ENCODE measurements at regions not wholly inside any gene's neighbourhood (a gene's known extent, or its start where the extent isn't known, plus 50 kb on each side); places are given as distances from the start of the nearest gene placed in this dataset.

DNA sequence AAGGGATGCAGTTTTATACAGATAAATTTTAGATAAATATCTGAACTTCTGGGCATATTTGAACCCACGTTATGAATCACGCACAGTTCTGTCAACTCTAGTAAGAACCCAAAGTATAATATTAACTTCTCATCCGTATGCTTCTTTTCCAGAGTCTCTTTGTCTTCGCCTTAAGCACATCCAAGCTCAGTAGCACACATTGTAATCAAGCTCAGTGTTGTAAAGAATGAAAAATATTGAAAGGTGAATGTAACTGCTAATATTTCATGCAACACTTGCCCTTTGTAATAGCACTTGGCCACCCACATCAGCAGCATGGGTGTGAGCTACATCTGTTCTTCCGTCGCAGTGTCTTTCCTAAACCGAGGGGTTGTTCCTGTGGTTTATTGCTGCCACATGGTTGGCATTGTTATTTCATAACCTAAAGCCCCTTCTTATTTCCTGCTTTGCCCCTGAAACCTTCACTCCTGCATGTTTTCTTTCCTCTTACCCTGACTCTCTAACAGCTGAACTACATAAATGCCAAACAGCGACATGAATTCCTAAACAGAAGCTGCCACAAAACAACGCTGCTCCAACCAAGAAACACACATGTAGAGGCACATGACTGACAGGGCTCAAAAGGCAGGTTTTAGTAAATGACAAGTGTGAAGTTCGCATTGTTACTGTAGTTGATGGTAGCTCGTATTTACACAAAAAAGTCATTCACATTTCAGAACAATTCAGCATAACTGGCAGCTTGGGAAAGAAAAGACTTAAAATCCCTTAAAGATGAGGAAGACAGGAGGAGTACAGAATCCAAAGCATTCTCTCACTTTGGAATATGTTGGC lies 190.1 kb upstream of the MEF2C start:
- Histone ChIP-seq H3K4me3 (ENCODE audit: low read length in 2 of 2) (no peak overlapping the region), H3K79me1 (ENCODE audit: low read depth, low read length) (no peaks in the 10 kb centered on the region), H2AK5ac (ENCODE audit: low read depth, low read length) (no peak overlapping the region), H3K14ac (ENCODE audit: low read length) (no peak overlapping the region), H3K9ac (ENCODE audit: low read depth, low read length, poor library complexity) (no peak overlapping the region), H3K18ac (ENCODE audit: low read length) (no peak overlapping the region), H3K4me1 (ENCODE audit: control insufficient read depth in 2 of 2, insufficient read depth in 1 of 2, low read depth in 1 of 2, low read length in 2 of 2) (no peaks in the 10 kb centered on the region), H3K4me2 (ENCODE audit: insufficient read depth, low read length, poor library complexity, severe bottlenecking) (no peak overlapping the region), H2BK120ac (ENCODE audit: low read depth, low read length) (no peak overlapping the region), H4K91ac (ENCODE audit: low read depth, low read length, poor library complexity) (no peak overlapping the region), H3K36me3 (replicated peaks in 1 of 2; ENCODE audit: control insufficient read depth in 2 of 2, insufficient read depth in 2 of 2, low read length in 2 of 2) (no peaks in the 10 kb centered on the region), H2AFZ (ENCODE audit: low read length) (peak overlapping the region; percentile 11), H3K4ac (ENCODE audit: low read length) (no peak overlapping the region), H3K23ac (ENCODE audit: low read depth, low read length, poor library complexity) (no peak overlapping the region), H2BK15ac (ENCODE audit: low read length) (no peak overlapping the region), H2BK12ac (ENCODE audit: low read length) (no peak overlapping the region), H3K27me3 (ENCODE audit: control insufficient read depth in 3 of 3, insufficient read depth in 3 of 3, low read depth in 1 of 3, low read length in 3 of 3) (no peaks in the 10 kb centered on the region), H4K8ac (ENCODE audit: low read depth, low read length) (no peak overlapping the region), H3K27ac (replicated peaks; ENCODE audit: low read length) (no peak overlapping the region), H3K9me3 (replicated peaks in 1 of 2; ENCODE audit: control insufficient read depth in 2 of 2, insufficient read depth in 1 of 2, low read depth in 1 of 2, low read length in 2 of 2) (no peaks in the 10 kb centered on the region), H2BK5ac (ENCODE audit: low read length) (no peak overlapping the region)
- DNase-seq (ENCODE audit: low spot score): no peak
- no CpG with 5 or more reads among the region's 11 CpGs for WGBS, 2 donors (ENCODE audit: extremely low coverage in 2 of 2, insufficient read length in 2 of 2, insufficient replicate concordance in 1 of 2)

DNA sequence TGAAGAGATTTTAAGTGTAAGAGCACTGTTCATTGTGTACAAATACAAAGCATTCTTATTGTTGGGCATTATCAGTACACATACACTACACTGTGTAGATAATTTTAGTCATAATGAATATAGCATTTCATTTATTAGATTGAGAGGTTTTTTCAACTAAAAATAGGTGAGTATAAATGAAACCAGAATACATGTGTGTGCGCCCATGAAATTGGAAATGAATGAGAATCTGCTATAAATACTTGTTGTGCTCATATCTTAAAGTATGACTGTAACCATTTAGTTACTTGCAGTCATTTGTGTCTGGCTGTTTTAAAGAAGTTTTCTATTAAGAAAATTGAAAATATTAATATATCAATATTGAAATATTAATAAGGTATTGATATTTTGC lies 189.0 kb upstream of the MEF2C start:
- H3K27ac ChIP-seq (replicated peaks; ENCODE audit: low read length): no peak overlapping the region
- no peak overlapping the region for H2BK12ac ChIP-seq (ENCODE audit: low read length)
- no peak overlapping the region for H2BK120ac ChIP-seq (ENCODE audit: low read depth, low read length)
- no peak overlapping the region for H3K4me3 ChIP-seq (ENCODE audit: low read length in 2 of 2)
- no peaks in the 10 kb centered on the region for H3K79me1 ChIP-seq (ENCODE audit: low read depth, low read length)
- no peak overlapping the region for H3K23ac ChIP-seq (ENCODE audit: low read depth, low read length, poor library complexity)
- H4K8ac ChIP-seq (ENCODE audit: low read depth, low read length): no peak overlapping the region
- H2BK5ac ChIP-seq (ENCODE audit: low read length): no peak overlapping the region
- H3K4ac ChIP-seq (ENCODE audit: low read length): no peak overlapping the region
- H2BK15ac ChIP-seq (ENCODE audit: low read length): no peak overlapping the region
- no peak overlapping the region for H2AFZ ChIP-seq (ENCODE audit: low read length)
- H3K18ac ChIP-seq (ENCODE audit: low read length): no peak overlapping the region
- no peaks in the 10 kb centered on the region for H3K27me3 ChIP-seq (ENCODE audit: control insufficient read depth in 3 of 3, insufficient read depth in 3 of 3, low read depth in 1 of 3, low read length in 3 of 3)
- H3K36me3 ChIP-seq (replicated peaks in 1 of 2; ENCODE audit: control insufficient read depth in 2 of 2, insufficient read depth in 2 of 2, low read length in 2 of 2): no peaks in the 10 kb centered on the region
- no peak overlapping the region for H3K9ac ChIP-seq (ENCODE audit: low read depth, low read length, poor library complexity)
- DNase-seq (ENCODE audit: low spot score): no peak
- no peaks in the 10 kb centered on the region for H3K9me3 ChIP-seq (replicated peaks in 1 of 2; ENCODE audit: control insufficient read depth in 2 of 2, insufficient read depth in 1 of 2, low read depth in 1 of 2, low read length in 2 of 2)
- H3K4me2 ChIP-seq (ENCODE audit: insufficient read depth, low read length, poor library complexity, severe bottlenecking): no peak overlapping the region
- no peak overlapping the region for H3K14ac ChIP-seq (ENCODE audit: low read length)
- H3K4me1 ChIP-seq (ENCODE audit: control insufficient read depth in 2 of 2, insufficient read depth in 1 of 2, low read depth in 1 of 2, low read length in 2 of 2): no peaks in the 10 kb centered on the region
- H2AK5ac ChIP-seq (ENCODE audit: low read depth, low read length): no peak overlapping the region
- H4K91ac ChIP-seq (ENCODE audit: low read depth, low read length, poor library complexity): no peak overlapping the region
- no CpG with 5 or more reads among the region's 1 CpG for WGBS, 2 donors (ENCODE audit: extremely low coverage in 2 of 2, insufficient read length in 2 of 2, insufficient replicate concordance in 1 of 2)

DNA sequence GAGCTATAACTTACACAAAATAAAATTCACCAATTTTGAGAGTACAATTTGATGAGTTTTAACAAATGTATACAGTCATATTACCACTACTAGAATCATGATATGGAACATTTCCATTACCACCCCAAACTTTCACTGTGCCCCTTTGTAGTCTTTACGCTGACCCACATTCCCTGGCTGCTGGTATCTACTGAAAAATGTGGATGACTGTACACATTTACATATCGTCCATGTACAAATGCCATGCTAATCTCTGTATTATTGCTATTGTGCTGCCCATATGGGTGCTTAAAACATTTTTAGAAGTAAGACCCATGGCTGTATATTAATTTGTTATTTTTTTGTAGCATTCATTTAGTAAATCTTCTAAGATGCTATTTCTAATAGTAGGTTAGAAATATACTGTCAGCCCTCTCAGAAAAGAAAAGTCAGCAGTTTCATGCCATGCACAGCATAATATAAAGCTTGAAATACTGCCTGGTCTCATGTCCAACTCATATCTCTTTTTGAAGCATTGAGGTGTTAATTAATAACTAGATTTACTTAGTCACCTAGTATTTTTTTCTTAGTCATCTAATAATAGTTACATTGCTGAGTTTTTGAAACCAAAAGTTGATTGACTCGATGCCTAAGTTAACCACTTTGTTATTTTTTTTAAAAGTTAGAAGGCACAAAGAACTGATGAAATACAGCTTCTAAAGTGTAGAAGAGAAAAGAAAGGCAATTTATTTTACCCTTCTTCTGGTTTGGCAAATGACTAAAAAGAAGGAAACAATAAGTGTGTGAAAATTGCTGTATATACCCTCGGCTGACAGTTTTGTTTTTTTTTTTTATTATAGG lies 188.3 kb upstream of the MEF2C start:
- H2BK5ac ChIP-seq (ENCODE audit: low read length): no peak overlapping the region
- no peak overlapping the region for H2AFZ ChIP-seq (ENCODE audit: low read length)

DNA sequence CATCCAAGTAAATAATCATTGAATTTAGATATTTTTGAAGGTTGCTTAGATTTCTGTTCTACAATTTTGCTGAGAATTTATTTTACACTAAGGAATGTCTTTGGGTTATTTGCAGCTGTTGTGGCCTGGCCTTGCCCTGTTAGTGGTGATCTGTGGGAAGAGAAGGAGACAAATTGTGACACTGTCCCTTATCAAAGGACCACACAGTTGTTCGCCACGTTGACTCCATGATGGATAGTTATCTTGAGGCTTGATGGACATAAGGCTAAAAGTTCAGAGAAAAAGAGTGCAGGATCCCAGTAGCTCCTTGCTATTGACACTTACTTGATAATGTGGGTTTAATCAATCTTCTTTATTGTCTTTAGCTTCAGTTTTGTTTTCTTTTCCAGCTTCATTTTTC lies 186.6 kb upstream of the MEF2C start:
- Histone ChIP-seq H4K8ac (ENCODE audit: low read depth, low read length) (no peak overlapping the region), H3K79me1 (ENCODE audit: low read depth, low read length) (no peaks in the 10 kb centered on the region), H3K4me3 (ENCODE audit: low read length in 2 of 2) (no peak overlapping the region), H3K18ac (ENCODE audit: low read length) (no peak overlapping the region), H3K27me3 (ENCODE audit: control insufficient read depth in 3 of 3, insufficient read depth in 3 of 3, low read depth in 1 of 3, low read length in 3 of 3) (no peaks in the 10 kb centered on the region), H4K91ac (ENCODE audit: low read depth, low read length, poor library complexity) (no peak overlapping the region), H2AK5ac (ENCODE audit: low read depth, low read length) (no peak overlapping the region), H2BK12ac (ENCODE audit: low read length) (no peak overlapping the region), H3K4ac (ENCODE audit: low read length) (no peak overlapping the region), H3K4me1 (ENCODE audit: control insufficient read depth in 2 of 2, insufficient read depth in 1 of 2, low read depth in 1 of 2, low read length in 2 of 2) (peaks cover 0 to 3% of the 10 kb centered on the region in 2 donors), H2AFZ (ENCODE audit: low read length) (no peak overlapping the region), H3K4me2 (ENCODE audit: insufficient read depth, low read length, poor library complexity, severe bottlenecking) (no peak overlapping the region), H2BK5ac (ENCODE audit: low read length) (no peak overlapping the region), H2BK15ac (ENCODE audit: low read length) (no peak overlapping the region), H3K23ac (ENCODE audit: low read depth, low read length, poor library complexity) (no peak overlapping the region), H3K27ac (replicated peaks; ENCODE audit: low read length) (no peak overlapping the region), H2BK120ac (ENCODE audit: low read depth, low read length) (no peak overlapping the region), H3K9ac (ENCODE audit: low read depth, low read length, poor library complexity) (no peak overlapping the region), H3K36me3 (replicated peaks in 1 of 2; ENCODE audit: control insufficient read depth in 2 of 2, insufficient read depth in 2 of 2, low read length in 2 of 2) (no peaks in the 10 kb centered on the region), H3K9me3 (replicated peaks in 1 of 2; ENCODE audit: control insufficient read depth in 2 of 2, insufficient read depth in 1 of 2, low read depth in 1 of 2, low read length in 2 of 2) (no peaks in the 10 kb centered on the region), H3K14ac (ENCODE audit: low read length) (no peak overlapping the region)
- WGBS, 2 donors (ENCODE audit: extremely low coverage in 2 of 2, insufficient read length in 2 of 2, insufficient replicate concordance in 1 of 2): no CpG with 5 or more reads among the region's 2 CpGs
- no peak for DNase-seq (ENCODE audit: low spot score)

More for the DNA sequence above, 188.3 kb upstream of the MEF2C start:
- Histone ChIP-seq H3K14ac (ENCODE audit: low read length) (no peak overlapping the region), H4K8ac (ENCODE audit: low read depth, low read length) (no peak overlapping the region), H3K4me2 (ENCODE audit: insufficient read depth, low read length, poor library complexity, severe bottlenecking) (no peak overlapping the region), H2BK120ac (ENCODE audit: low read depth, low read length) (no peak overlapping the region), H3K4me1 (ENCODE audit: control insufficient read depth in 2 of 2, insufficient read depth in 1 of 2, low read depth in 1 of 2, low read length in 2 of 2) (no peaks in the 10 kb centered on the region), H3K79me1 (ENCODE audit: low read depth, low read length) (no peaks in the 10 kb centered on the region), H3K4ac (ENCODE audit: low read length) (no peak overlapping the region), H3K4me3 (ENCODE audit: low read length in 2 of 2) (no peak overlapping the region), H4K91ac (ENCODE audit: low read depth, low read length, poor library complexity) (no peak overlapping the region), H3K23ac (ENCODE audit: low read depth, low read length, poor library complexity) (no peak overlapping the region), H2BK15ac (ENCODE audit: low read length) (no peak overlapping the region), H3K27me3 (ENCODE audit: control insufficient read depth in 3 of 3, insufficient read depth in 3 of 3, low read depth in 1 of 3, low read length in 3 of 3) (no peaks in the 10 kb centered on the region), H3K18ac (ENCODE audit: low read length) (no peak overlapping the region), H3K27ac (replicated peaks; ENCODE audit: low read length) (no peak overlapping the region), H3K9me3 (replicated peaks in 1 of 2; ENCODE audit: control insufficient read depth in 2 of 2, insufficient read depth in 1 of 2, low read depth in 1 of 2, low read length in 2 of 2) (no peaks in the 10 kb centered on the region), H2BK12ac (ENCODE audit: low read length) (no peak overlapping the region), H3K9ac (ENCODE audit: low read depth, low read length, poor library complexity) (no peak overlapping the region), H3K36me3 (replicated peaks in 1 of 2; ENCODE audit: control insufficient read depth in 2 of 2, insufficient read depth in 2 of 2, low read length in 2 of 2) (no peaks in the 10 kb centered on the region), H2AK5ac (ENCODE audit: low read depth, low read length) (no peak overlapping the region)
- no CpG with 5 or more reads among the region's 4 CpGs for WGBS, 2 donors (ENCODE audit: extremely low coverage in 2 of 2, insufficient read length in 2 of 2, insufficient replicate concordance in 1 of 2)
- DNase-seq (ENCODE audit: low spot score): no peak

Measured in neuronal stem cell (in vitro differentiated cells).